Hepatocyte (in vitro differentiated cells): ENCODE measurements at regions not wholly inside any gene's neighbourhood (a gene's known extent, or its start where the extent isn't known, plus 50 kb on each side); places are given as distances from the start of the nearest gene placed in this dataset.

Experiments
- EZH2 ChIP-seq: fragments of 200-600 bp; sonication (generic); IDR thresholded peaks from 2 replicates; pipeline ENCODE4 v1.6.1; 2016; ENCODE audit warnings: antibody characterized with exemption, mild to moderate bottlenecking, borderline replicate concordance
- TF ChIP-seq, protein P1 (sequence below): fragments of 200-600 bp; sonication (generic); IDR thresholded peaks from 2 replicates; pipeline ENCODE4 v1.5.1; 2016; ENCODE audit warnings: antibody characterized with exemption, mild to moderate bottlenecking; ENCODE audit not compliant: poor library complexity

DNA sequence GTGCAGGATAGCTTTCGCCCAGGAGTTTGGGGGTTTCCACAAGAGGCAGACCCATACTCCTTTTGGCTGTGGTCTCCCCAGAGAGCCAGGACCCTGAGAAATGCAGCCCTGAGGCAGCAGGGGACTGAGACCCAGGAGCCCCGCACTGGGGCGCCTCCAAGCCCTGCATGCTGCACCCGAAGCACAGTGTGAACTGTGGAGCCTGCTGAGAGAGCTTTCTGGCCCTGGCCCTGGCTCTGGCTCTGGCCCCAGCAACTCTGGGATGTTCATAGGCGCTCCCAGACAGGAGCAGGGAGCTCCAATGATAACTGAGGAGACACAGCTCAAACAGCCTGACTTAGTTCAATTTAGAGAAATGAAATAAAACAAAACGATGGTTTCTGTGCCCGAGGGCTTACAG lies 96.4 kb upstream of the TEX51 start:
- TF ChIP-seq, protein P1, sequence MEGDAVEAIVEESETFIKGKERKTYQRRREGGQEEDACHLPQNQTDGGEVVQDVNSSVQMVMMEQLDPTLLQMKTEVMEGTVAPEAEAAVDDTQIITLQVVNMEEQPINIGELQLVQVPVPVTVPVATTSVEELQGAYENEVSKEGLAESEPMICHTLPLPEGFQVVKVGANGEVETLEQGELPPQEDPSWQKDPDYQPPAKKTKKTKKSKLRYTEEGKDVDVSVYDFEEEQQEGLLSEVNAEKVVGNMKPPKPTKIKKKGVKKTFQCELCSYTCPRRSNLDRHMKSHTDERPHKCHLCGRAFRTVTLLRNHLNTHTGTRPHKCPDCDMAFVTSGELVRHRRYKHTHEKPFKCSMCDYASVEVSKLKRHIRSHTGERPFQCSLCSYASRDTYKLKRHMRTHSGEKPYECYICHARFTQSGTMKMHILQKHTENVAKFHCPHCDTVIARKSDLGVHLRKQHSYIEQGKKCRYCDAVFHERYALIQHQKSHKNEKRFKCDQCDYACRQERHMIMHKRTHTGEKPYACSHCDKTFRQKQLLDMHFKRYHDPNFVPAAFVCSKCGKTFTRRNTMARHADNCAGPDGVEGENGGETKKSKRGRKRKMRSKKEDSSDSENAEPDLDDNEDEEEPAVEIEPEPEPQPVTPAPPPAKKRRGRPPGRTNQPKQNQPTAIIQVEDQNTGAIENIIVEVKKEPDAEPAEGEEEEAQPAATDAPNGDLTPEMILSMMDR = no peak
- TF ChIP-seq EZH2 = no peak
